SK-N-DZ (cell line): ENCODE measurements at regions not wholly inside any gene's neighbourhood (a gene's known extent, or its start where the extent isn't known, plus 50 kb on each side); places are given as distances from the start of the nearest gene placed in this dataset.

ENCODE experiments used
- DNase-seq: peaks from one replicate; pipeline ENCODE4 v3.0.0-alpha.2; 2015; ENCODE audit warnings: low spot score

DNA sequence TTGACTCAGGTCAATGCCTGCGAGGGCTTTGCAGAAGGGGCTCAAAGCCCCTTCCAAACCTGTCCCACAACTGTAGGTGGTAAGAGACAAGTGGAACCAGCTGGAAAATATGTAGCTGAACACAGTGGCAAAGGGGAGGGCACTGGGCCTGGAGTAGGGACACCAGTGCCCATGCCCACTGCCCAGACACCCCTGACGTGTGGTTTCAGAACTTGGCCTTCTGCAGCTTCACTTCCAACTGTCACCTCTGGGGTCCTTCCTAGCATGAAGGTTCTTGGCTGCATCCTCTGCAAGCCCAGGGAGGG lies 233.1 kb upstream of the IRX1 start:
- no peak for DNase-seq

DNA sequence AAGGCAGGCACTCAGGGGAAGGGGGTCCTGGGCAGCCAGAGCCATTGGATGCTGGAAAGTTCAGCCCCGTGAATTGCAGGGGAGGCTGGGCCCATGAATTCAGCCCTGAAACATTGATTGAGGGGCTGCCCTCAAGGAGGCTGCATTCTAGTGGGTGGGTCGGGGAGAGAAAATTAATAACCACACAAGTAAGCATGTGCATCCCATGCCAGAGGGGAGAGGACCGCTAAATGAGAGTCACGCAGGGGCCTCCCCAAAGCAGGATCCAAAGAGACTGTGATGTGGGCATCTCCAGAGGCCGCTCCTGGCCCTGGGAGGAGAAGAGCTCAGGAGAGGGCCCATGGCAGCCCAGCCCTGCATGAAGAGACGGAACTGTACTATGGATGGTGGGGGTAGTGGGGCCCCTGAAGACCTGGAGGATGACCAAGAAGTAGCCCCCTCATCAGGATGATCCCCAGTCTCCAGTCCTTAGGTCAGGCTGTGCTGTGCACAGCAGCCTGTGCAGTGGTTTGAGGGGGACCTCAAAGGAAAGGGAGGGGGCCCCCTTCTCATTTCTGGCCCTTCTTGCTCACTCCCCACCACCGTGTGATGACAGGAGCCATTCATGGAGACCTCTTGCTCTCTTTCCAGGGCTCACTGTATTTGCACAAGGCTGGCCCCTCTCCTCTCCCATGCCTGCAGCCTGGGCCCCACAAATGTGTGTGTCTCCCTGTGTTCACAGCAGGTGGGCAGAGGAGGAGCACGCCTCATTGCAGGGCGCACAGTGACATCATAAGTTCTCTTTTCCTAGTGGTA lies 233.6 kb upstream of the IRX1 start:
- DNase-seq: no peak

DNA sequence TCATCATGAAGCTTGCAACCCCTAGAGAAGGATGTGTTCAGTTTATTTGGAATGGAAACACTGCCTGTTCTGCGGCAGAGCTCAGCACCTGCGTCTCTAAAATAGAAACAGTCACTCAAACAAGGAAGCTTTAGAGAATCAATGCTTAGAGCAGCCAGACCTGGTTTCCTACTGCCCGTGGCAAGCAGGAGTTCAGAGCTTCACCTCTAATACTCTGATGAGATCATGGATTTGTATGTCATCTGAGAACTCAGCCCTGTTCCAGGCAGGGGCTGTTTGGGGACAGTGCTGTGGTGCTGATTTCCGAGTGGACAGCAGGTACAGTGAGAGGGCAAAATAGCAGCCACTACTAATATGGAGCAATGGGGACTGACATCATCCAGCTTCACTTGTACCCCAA lies 236.0 kb upstream of the IRX1 start:
- DNase-seq: no peak

DNA sequence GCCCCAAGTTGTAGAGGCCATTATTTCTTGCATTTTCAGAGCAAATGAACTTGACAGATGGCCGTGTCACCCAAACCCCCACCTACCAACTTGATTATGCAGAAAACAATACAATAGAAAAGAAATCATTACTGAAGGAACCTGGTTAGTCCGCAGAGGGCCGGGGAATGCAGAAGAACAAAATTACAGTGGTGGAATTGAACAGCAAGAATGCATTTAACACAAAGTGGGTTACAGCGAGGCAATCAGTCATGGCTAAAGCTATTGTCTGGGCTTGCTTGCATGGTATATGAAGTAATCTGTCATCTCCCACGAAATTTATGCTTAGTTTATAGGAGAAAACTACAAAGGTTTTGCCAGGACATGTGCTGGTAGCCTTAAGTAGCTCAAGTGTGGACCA lies 238.3 kb upstream of the IRX1 start:
- no peak for DNase-seq

DNA sequence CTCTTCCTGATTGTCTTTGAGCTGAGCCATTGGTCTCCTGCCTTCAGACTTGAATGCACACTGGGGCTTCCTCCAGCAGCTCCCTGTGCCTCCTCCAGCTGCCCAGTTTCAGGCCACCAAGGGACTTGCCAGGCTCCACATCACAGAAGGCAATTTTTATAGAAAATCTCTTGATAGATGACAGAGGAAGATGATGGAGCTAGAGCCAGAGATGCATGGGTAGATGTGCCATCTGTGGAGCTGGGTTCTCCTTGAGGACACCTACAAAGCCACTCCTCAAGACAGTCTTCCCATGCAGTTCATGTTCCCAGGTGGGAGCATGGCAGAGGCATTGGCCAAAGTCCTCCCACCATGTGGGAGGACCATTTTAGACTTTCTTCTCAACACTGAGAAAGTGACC lies 239.6 kb upstream of the IRX1 start:
- DNase-seq: no peak

DNA sequence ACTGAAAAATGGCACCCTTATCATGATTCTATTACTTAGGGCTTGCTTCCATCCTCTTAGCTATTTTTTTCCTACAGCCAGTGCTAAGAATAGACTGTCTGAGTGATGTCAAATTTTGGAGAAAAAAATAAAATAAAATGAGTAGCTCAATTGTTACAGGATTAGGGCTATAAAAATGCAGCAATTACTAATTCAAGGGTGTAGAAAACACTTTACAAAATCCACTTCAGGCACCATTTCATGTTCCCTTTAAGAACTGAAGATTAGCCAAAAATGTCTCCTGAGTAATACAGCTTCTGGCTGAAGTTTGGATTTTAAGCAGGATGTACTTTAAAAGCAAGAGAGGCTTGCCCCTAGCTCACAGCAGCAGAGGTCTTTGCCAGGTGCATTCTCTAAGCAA lies 240.5 kb upstream of the IRX1 start:
- DNase-seq: no peak

DNA sequence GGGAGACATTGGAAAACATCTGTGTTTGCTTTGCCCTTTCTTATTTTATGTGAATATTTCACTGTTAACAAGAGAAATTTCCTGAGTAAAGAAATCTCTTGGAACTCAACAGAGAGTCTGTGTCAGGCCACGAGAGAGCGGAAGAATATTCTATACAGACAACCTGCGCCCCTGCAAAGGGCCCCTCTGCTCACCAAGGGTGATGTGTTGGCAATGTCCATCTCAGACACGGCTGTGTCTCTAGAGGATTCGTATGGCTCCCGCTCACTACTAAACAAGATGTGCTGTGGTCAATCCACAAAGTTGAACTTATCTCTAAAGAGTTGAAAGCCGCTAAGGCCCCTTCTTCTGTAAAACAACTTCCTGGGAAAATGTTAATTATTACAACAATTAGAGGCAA lies 241.0 kb upstream of the IRX1 start:
- DNase-seq: no peak

DNA sequence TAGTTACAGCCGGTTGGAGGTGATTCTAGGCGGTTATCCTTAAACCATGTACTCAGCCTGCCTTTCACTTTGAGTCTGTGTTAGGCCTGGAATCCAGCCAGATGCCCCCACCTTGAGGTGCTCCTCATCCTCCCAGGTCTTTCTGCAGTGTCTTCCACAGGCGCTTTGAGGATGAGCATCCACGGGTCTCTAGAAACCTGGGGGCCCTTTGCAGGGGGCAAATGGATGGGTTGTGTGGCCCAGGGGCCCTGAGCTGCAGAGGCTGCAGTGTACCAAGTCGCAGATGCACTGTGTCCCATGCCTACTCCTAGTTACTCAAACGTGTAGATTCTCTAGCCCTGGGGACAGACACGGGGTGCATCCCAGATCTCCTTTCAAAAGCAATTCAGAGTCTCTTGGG lies 242.1 kb upstream of the IRX1 start:
- DNase-seq: no peak

DNA sequence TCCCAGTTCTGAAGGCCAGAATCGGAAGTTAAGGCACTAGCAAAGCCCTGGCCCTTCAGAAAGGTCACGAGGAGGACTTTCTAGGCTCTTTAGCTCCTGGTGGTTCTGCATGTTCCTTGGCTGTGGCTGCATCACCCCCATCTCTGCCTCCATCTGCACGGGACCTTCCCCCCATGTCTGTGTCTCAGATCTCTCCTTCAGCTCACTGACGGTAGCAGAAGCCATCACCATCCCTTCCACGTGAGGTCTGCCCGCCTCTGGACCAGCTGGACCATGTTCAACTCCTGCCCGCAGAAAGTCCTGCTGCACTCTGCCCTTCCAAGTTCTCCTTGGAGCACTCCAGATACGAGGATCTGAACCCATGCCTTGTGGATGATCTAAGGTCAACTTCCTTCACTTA lies 242.9 kb upstream of the IRX1 start:
- DNase-seq: no peak

DNA sequence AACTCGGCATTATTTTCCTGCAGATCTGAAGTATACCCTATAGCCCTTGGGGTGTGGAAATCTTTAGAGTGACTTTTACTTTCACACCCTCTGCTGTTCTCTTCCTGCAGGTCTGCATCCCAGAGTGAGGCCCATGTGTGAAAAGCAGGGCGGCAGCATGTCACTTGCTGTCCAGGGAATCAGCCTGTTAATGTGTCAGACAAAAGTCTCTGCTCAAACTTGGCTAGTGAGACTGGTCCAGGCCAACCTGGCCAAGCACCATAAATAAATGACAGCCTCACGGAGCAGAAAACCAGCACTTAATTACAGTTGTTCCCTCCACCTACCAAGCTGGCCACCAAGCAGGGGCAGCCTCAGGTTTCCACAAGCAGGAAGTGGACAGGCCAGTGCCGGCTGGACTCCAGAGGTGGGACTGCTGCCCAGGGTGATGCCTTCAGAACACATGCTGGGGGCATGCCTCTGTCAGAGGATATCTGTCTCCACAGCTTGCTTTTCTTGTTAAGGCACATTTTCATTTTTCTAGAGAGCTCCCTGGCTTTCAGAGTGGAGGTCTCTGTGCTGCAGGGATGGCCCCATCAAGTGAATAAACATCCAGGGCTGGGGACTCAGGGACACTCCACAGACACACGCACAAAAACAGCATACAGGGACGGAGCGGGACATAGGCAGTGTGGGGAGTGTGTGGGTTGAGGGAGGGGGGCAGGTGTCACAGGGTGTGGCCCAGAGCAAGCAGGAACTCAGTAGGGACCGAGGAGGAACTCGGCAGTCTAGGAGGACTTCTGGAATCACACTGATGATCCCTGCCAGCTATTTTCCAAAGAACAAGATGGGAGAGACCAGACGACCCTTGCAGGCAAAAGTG lies 243.8 kb upstream of the IRX1 start:
- no peak for DNase-seq

DNA sequence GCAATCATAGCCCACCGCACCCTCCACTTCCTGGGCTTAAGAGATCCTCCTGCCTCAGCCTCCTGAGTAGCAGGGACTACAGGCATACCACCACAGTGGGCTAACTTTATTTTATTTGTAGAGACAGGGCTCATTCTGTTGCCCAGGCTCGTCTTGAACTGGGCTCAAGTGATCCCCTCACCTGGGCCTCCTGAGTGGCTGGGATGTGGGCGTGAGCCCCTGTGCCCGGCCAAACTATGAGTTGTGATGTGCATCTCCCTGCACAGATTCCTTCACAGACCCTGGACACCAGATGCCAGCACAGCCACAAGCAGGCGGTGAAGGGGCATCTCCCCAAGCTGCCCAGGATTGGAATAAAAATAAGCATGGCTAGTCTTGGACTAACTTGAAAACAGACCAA lies 244.9 kb upstream of the IRX1 start:
- no peak for DNase-seq

DNA sequence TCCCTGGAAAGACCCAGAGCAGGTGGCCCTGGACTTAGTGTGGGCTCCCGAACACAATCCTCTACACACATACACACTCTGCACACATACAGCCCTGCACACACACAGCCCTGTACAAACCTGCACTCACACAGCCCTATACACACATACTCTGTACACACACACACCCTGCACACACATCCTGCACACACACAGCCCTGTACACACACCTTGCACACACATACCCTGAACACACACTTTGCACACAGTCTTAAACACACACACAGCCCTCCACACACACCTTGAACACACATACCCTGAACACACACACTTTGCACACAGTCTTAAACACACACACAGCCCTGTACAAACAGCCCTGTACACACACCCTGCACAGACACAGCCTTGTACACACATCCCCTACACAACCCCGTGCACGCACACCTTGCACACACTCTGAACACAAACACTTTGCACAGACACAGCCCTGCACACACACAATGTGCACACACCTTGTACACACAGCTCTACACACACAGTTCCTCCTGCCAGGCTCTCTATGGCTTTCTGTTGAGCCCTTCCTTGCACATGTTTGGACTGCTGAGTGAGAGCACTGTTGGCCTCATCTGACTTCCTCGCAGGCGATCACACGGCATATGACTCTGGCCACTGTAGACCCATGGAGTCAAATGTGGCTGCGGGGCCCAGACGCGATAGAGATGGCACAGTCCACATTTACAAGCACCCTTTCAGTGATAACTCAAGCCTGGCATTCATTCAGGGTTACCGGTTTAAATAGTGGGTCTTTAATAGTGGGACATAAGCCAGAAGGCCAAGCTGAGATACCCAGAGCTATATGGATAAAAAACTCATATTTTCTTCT lies 245.7 kb upstream of the IRX1 start:
- DNase-seq: no peak

DNA sequence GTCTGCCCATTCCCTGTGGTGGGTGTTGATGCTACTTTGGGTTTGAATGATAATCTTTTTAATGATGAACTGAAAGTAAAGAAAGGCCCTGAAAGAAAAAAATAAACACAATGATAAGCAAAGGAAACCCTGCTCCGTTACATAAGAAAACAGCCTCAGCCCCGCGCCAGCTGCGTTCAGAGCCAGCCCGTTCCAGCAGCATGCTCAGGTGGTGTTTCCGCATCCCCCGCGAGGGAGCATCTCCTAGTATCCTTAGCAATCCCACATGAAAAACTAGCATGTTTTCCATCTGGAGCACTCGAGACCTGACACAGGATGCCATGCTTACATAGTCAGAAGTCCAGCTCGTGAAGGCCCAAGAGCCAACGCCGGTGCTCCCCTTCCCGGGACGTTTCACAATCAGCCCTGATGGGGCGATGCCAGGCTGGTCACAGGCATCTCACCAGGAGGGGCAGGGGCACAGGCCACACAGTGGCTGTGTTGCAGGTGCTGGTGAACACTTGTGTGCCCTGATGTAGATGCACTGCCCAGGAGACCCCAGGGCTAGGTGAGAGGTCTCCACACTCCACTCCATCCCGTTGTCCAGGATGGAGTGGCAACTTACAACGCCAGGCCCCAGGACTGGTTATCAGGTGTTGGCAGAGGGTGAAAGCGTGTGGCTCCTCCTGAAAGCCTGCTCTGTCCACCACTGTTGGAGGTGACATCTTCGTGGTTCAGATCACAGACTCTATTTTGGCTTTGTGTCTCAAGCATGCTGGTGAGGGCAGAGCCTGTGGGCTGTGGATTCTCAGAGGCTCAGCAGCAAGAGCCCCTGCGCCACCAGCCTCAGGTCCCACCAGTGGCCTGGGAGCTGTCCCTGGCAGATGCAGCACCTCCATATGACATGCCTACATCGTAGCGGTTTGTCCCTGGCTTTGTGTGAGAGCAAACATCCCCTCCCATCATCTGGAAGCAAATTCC lies 246.8 kb upstream of the IRX1 start:
- DNase-seq: no peak

DNA sequence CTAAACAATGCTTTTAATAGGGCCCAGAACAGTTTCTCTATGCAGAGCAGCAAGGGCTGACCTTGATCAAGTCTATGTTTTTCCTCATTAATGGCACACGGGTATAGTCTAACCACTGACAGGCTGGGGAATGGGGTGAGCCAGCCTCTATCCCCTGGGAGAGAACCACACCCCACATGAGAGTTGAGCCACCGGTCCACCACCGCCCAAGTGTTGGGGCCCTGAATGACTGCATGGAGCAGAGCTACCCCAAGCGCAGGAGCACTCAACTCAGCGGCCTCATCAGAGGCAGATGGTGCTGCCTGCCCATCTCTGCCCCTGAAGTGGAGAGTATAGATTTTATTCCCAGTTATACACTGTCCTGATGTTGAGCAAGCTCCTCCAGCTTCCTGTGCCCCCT lies 247.9 kb upstream of the IRX1 start:
- DNase-seq: no peak

DNA sequence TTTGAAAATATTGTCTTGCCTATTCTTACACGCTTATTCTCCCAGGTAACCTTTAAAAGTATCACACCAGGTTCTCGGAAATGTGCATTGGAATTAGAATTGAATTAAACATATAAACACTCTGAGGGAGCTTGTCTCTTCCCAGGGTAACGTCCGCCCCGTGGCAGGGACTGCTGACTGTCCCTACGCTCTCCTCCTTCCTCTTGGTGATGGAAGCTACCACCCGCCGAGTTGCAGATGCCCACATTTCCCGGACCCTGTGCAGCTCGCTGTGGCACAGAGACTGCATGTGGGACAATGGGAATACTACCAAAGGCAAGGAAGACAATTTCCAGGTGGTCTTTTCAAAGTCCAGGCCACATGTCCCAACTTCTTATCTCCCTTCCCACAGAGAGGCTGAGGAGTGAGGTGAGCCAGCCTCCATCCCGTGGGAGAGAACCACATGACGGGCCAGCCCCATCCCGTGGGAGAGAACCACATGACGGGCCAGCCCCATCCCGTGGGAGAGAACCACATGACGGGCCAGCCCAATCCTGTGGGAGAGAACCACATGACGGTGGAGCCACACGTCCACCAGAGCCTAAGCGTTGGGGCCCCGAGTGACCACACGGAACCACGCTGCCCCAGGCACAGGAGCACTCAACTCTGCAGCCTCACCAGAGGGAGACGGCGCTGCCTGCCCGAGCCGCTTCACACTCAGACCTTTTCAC lies 249.4 kb upstream of the IRX1 start:
- DNase-seq: no peak

DNA sequence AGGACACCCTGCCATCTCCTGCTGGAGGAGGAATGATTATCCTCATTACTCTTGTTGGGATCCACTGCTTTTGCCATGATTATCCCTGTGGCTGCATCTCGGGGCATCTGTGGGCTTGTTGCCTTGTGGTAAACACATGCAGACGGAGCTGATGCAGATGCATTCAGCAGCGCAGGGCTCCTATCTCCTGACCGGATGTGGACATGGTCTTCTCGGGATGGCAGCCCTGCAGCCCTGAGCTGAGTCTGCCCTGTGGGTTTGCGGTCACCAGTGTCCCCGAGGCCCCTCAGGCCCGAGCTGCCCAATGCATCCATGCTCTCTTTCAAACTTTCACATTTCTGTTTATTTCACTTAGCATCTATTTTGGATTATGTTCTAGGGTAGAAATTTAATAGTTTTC lies 250.4 kb upstream of the IRX1 start:
- no peak for DNase-seq

DNA sequence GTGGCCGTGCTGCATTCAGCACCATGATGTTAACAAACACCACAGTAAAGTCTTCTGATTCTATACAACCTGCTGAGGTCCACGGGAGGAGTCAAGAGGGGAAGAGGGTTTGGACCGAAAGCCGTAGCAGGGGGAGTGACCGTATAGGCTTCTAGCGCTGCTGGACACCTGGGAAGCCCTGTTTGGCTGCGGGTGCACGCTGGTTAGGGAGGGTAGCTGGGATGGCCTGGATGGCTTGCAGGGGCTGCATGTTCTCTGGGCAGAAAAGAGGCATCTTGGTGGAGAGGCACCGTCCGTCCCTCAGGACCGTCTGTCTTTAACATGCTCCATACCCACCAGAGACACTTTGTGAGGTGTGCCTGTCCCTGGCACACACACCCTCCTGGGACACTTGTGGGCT lies 251.0 kb upstream of the IRX1 start:
- no peak for DNase-seq

DNA sequence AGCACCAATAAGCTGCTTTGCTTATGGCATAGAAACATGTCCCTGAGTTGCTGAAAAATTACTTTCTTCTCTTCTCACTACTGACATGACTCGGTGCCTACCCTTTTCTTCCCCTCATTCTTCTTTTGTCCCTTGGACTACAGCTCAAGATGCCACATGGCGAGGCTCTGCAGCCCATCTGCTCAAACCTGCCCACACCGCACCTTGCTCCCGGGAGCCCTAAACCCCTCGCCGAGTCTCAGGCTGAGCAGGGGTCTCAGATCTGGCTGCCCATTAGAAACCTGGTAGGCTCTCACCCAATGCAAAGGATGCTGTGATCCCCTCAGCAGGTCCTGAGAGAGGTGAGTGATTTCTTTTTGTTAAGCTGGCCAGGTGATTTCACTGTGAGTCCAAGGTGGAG lies 251.7 kb upstream of the IRX1 start:
- no peak for DNase-seq

DNA sequence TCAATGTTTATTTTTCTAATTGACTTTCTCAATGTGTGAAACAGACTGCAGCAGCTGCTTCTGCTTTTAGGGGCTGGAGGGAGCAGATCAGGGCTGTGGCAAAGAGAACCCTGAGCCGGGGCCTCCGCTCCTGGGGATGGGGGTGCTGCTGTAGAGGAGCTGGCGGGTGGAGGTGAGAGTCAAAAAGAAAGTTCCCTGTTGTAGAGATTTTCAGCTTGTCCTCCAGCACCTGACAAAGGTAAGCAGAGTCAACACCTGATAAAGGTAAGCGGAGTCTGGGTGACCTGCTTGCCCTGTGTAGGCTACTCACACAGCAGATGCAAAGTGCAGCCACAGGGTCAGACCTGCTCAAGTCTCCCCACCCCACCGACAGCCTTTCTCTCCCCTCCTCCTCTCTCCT lies 252.4 kb upstream of the IRX1 start:
- no peak for DNase-seq

DNA sequence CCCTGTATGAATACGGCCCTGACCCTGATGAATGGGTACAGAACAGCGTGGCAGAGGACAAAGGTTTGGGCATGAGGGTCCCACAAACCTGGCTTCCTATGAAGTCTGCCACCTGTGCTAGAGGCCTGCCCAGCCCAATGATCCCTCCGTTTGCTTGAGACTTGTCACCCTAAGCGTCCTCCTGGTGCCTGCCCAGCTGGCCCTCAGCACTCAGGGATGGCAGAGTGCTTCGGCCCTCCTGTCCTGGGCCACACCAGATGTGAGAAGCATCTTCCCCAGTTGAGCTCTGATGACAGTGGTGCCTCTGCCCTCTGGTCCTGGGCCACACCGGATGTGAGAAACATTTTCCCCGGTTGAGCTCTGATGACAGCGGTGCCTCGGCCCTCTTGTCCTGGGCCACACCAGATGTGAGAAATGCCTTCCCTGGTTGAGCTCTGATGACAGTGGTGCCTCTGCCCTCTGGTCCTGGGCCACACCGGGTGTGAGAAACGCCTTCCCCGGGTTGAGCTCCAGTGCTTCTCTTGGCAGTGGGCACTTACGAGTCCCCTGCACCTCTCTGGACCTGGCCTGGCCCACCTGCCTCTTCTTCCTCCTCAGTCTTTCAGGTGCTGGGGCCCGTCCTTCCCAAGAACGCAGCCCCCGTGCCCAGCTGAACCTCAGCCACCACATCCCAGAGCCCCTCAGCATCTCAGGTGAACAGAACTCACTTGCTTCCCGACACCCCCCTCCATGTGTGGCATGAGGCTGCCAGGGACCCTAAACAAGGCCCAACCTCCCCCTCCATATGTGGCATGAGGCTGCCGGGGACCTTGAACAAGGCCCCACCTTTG lies 253.1 kb upstream of the IRX1 start:
- no peak for DNase-seq
